SU-DHL-6 (cell line): ENCODE measurements at regions not wholly inside any gene's neighbourhood (a gene's known extent, or its start where the extent isn't known, plus 50 kb on each side); places are given as distances from the start of the nearest gene placed in this dataset.

ENCODE experiments used
- H2AFZ ChIP-seq: fragments of 200-600 bp; sonication (generic); 2 replicates; pipeline ENCODE4 v1.6.1; 2014; ENCODE audit warnings: low read depth, mild to moderate bottlenecking, moderate library complexity, mixed read lengths, antibody characterized with exemption, low read length; ENCODE audit not compliant: severe bottlenecking
- H3F3A ChIP-seq: fragments of 200-600 bp; shearing (Covaris generic); 2 replicates; pipeline ENCODE4 v1.6.0; 2016; ENCODE audit warnings: antibody characterized with exemption, mild to moderate bottlenecking; ENCODE audit not compliant: insufficient read depth
- H3K27ac ChIP-seq: fragments of 200-600 bp; sonication (generic); 2 replicates; pipeline ENCODE4 v1.5.1; 2016; ENCODE audit warnings: low read depth, mild to moderate bottlenecking, low read length, moderate library complexity, mixed read lengths
- H3K27me3 ChIP-seq: fragments of 200-600 bp; sonication (generic), shearing (Covaris generic); 2 replicates; pipeline ENCODE4 v1.6.0; 2014; ENCODE audit warnings: mild to moderate bottlenecking, low read length
- H3K36me3 ChIP-seq: fragments of 200-600 bp; sonication (generic); 2 replicates; pipeline ENCODE4 v1.6.1; 2014; ENCODE audit warnings: mild to moderate bottlenecking, low read length, mixed read lengths
- H3K4me2 ChIP-seq: fragments of 300-600, 200-600 bp; shearing (Covaris generic), sonication (generic); 2 replicates; pipeline ENCODE4 v1.6.0; 2014; ENCODE audit warnings: low read length, low read depth, mild to moderate bottlenecking; ENCODE audit not compliant: poor library complexity, severe bottlenecking
- H3K4me3 ChIP-seq: fragments of 200-600 bp; sonication (generic); 2 replicates; pipeline ENCODE4 v1.5.1; 2014; ENCODE audit warnings: antibody characterized with exemption, low read length, mild to moderate bottlenecking, mixed read lengths; ENCODE audit not compliant: insufficient read depth, poor library complexity, severe bottlenecking
- H3K79me2 ChIP-seq: fragments of 200-600 bp; sonication (generic); 2 replicates; pipeline ENCODE4 v1.6.1; 2014; ENCODE audit warnings: mild to moderate bottlenecking, low read length, moderate library complexity; ENCODE audit not compliant: insufficient read depth
- H3K9ac ChIP-seq: fragments of 200-600 bp; sonication (generic); 2 replicates; pipeline ENCODE4 v1.7.0; 2014; ENCODE audit warnings: mild to moderate bottlenecking, low read length
- H3K9me2 ChIP-seq: fragments of 200-600 bp; sonication (generic); replicated peaks from 2 replicates; pipeline ENCODE4 v1.6.1; 2014; ENCODE audit warnings: low read length; ENCODE audit not compliant: insufficient read depth
- H3K9me3 ChIP-seq: fragments of 200-600 bp; sonication (generic); 2 replicates; pipeline ENCODE4 v1.6.1; 2014; ENCODE audit warnings: low read length, mixed read lengths; ENCODE audit not compliant: insufficient read depth
- H4K20me1 ChIP-seq: fragments of 200-600 bp; sonication (generic); 2 replicates; pipeline ENCODE4 v1.6.1; 2014; ENCODE audit warnings: low read depth, mild to moderate bottlenecking, antibody characterized with exemption, low read length, moderate library complexity, mixed read lengths
- EZH2phosphoT487 ChIP-seq: fragments of 200-600 bp; sonication (generic), shearing (Covaris generic); conservative IDR thresholded peaks from 2 replicates; pipeline ENCODE4 v1.6.1; 2018; ENCODE audit warnings: mild to moderate bottlenecking, antibody characterized with exemption, low read length, moderate library complexity, mixed read lengths
- TF ChIP-seq, protein P1 (sequence below): fragments of 200-600 bp; sonication (generic); IDR thresholded peaks from one replicate; pipeline ENCODE4 v1.5.1; 2017; ENCODE audit warnings: antibody characterized with exemption, mild to moderate bottlenecking, low read length, moderate library complexity; ENCODE audit not compliant: insufficient read depth, poor library complexity, severe bottlenecking

DNA sequence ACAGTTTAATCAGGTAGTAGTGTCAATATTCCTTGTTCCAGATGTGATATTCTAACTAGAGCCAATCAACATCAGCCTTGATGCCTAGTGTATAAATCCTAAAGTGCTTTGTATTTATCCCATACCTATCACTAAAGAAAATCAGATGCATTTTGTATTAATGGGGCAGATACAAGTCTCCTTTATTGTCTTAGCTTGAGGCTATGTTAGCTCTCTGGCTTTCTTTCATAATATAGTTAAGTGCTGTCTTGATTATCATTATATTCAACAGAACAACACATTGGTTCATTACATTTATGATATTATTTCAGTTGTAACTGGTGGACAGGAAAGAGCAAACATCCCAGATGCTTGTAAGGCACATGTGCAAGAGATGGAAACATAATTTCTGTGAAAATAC, 338.8 kb downstream of the PLA2G4A start:
- Histone ChIP-seq H3K9me2 (no peaks in the 10 kb centered on the region), H3K4me2 (no peak overlapping the region), H3K79me2 (no peaks in the 10 kb centered on the region), H3K9me3 (no peaks in the 10 kb centered on the region), H3K9ac (no peak overlapping the region), H3K36me3 (no peaks in the 10 kb centered on the region), H3K4me3 (no peak overlapping the region), H2AFZ (no peak overlapping the region), H3K27ac (no peak overlapping the region), H4K20me1 (no peaks in the 10 kb centered on the region), H3F3A (no peaks in the 10 kb centered on the region), H3K27me3 (no peaks in the 10 kb centered on the region)
- TF ChIP-seq, protein P1, sequence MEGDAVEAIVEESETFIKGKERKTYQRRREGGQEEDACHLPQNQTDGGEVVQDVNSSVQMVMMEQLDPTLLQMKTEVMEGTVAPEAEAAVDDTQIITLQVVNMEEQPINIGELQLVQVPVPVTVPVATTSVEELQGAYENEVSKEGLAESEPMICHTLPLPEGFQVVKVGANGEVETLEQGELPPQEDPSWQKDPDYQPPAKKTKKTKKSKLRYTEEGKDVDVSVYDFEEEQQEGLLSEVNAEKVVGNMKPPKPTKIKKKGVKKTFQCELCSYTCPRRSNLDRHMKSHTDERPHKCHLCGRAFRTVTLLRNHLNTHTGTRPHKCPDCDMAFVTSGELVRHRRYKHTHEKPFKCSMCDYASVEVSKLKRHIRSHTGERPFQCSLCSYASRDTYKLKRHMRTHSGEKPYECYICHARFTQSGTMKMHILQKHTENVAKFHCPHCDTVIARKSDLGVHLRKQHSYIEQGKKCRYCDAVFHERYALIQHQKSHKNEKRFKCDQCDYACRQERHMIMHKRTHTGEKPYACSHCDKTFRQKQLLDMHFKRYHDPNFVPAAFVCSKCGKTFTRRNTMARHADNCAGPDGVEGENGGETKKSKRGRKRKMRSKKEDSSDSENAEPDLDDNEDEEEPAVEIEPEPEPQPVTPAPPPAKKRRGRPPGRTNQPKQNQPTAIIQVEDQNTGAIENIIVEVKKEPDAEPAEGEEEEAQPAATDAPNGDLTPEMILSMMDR, result no peak
- TF ChIP-seq EZH2phosphoT487, result no peak

DNA sequence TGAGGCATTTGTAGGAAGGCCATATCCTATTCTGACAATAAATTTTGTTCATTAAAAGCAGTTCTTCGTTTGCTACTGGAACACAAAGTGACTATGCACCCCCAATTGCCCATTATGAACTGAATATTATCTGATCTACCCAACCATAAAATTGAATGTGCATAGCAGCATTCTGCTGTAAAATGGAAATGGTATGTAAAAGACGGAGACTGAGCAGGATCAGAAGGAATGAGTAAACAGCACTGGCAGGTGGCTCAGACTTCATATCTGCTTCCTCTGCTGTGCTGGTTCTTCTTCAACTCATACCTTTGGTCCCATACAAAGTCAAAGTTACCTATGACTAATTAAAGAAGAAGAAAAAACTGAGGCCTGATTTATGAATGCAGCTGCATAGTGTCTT, 339.5 kb downstream of the PLA2G4A start:
- no peaks in the 10 kb centered on the region for H4K20me1 ChIP-seq
- no peaks in the 10 kb centered on the region for H3K27me3 ChIP-seq
- no peak overlapping the region for H3K4me2 ChIP-seq
- no peaks in the 10 kb centered on the region for H3K9me2 ChIP-seq
- H3K36me3 ChIP-seq, result no peaks in the 10 kb centered on the region
- TF ChIP-seq, protein P1, result no peak
- TF ChIP-seq EZH2phosphoT487, result no peak
- no peak overlapping the region for H2AFZ ChIP-seq
- H3K27ac ChIP-seq, result no peak overlapping the region
- H3K4me3 ChIP-seq, result no peak overlapping the region
- H3K79me2 ChIP-seq, result no peaks in the 10 kb centered on the region
- no peaks in the 10 kb centered on the region for H3F3A ChIP-seq
- no peaks in the 10 kb centered on the region for H3K9me3 ChIP-seq
- H3K9ac ChIP-seq, result no peak overlapping the region

DNA sequence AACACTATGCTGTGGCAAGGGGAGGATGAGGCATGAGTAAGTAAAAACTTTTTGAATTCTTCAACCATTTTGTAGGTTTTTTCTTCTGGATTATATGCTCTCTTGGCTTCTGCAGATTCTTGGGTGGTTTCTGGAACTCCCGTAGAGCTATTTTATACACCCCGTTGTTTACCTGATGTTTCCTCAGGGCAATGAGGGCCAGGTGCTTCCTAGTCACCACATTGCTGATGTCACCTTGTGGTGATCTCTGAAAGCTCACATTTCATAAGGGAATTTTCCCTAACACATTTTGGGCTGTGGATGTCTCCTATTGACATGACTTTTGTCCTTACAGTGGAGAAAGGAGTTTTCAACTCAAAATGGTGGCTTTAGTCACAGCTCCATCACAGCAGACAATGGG, 356.6 kb downstream of the PLA2G4A start:
- H4K20me1 ChIP-seq, result no peaks in the 10 kb centered on the region
- no peaks in the 10 kb centered on the region for H3K36me3 ChIP-seq
- no peak overlapping the region for H3K4me3 ChIP-seq
- H3K9me2 ChIP-seq, result no peaks in the 10 kb centered on the region
- TF ChIP-seq, protein P1, result no peak
- TF ChIP-seq EZH2phosphoT487, result no peak
- no peaks in the 10 kb centered on the region for H3K27me3 ChIP-seq
- H3K4me2 ChIP-seq, result no peak overlapping the region
- no peaks in the 10 kb centered on the region for H3K79me2 ChIP-seq
- H2AFZ ChIP-seq, result no peak overlapping the region
- no peaks in the 10 kb centered on the region for H3F3A ChIP-seq
- 0 out of 2 replicates have a peak, but pooled peaks cover 4% of the 10 kb centered on the region for H3K9me3 ChIP-seq
- H3K9ac ChIP-seq, result no peak overlapping the region
- H3K27ac ChIP-seq, result no peak overlapping the region
